SHP77 (cell line): ENCODE measurements at regions not wholly inside any gene's neighbourhood (a gene's known extent, or its start where the extent isn't known, plus 50 kb on each side); places are given as distances from the start of the nearest gene placed in this dataset.

Experiments used
- DNase-seq, 2 experiments: peaks; one replicate each; lab custom pipeline; 2025; lab: John Stamatoyannopoulos, UW

DNA sequence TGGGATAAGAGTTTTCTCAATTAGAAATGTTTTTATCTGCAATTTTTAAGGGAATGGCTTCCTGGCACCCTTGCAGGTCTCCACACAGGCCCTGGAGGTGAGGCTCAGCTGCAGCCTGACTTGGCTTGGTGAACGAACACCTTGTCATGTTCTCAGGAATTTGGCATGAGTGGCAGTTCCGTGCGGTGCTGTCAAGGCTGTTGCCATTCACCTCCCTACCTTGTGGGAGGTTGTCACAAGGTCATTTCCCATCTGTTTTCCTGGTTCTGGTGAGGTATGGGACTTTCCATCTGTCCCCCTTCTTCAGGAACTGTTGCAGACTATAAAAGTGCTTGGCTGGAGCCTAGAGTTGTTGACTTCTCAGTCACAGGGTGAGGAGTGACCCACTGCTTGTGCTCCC lies 82.9 kb downstream of the ELOVL4 start:
- no peak for DNase-seq

GRCh38 chr6:79864001-79864400 lies 83.4 kb downstream of the ELOVL4 start:
- no peak for DNase-seq

DNA sequence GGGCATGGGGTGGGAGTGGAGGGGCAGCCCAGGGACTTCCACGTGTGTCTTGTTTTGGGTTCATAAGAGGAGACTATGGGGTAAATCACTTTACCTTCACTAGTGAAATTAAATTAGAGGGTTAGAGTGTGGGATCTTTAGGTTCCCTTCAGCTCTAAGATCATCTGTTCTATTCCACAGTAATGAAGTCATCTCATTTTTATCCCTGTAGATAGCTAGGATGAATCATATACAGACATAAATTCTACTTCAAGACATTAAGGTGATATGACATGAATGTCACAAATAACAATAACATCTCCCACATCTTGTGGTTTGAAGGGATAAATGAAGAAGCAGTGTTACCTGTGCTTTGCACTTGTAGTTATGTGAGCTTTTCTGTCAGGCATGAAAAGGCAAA lies 83.8 kb downstream of the ELOVL4 start:
- DNase-seq: no peak

GRCh38 chr6:79862711-79863110 lies 84.6 kb downstream of the ELOVL4 start:
- no peak for DNase-seq

- no peak for DNase-seq
Observed at GRCh38 chr6:79862126-79862525, 85.2 kb downstream of the ELOVL4 start.

- no peak for DNase-seq
Observed at GRCh38 chr6:79861023-79861422, 86.3 kb downstream of the ELOVL4 start.

- DNase-seq: no peak
Observed at GRCh38 chr6:79847426-79847825, 99.9 kb downstream of the ELOVL4 start.

GRCh38 chr6:79842376-79843040 lies 104.8 kb downstream of the ELOVL4 start:
- DNase-seq: no peak

GRCh38 chr6:79841577-79842375 lies 105.6 kb downstream of the ELOVL4 start:
- DNase-seq: no peak

DNA sequence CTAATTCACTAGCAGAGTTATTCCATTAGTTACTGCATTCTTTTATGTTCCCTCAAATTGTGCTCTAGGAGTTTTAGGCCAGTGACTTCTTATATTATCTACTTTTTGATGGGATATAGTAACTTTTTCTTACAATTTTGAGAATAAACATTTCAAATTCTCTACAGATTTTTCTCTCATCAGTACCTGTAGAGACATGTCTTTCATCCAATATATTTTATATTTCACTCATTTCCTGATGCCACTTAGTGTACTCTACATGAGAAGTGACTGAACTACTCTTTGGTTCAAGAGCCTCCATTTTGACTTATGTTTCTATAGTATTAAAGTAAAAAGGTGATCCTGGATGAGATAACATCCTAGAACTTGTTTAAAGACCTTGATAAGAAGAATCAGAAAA lies 108.5 kb downstream of the ELOVL4 start:
- no peak for DNase-seq

GRCh38 chr6:79833964-79834284 lies 113.4 kb downstream of the ELOVL4 start:
- no peak for DNase-seq

- DNase-seq: no peak
Observed at GRCh38 chr6:79833264-79833963, 113.9 kb downstream of the ELOVL4 start.

DNA sequence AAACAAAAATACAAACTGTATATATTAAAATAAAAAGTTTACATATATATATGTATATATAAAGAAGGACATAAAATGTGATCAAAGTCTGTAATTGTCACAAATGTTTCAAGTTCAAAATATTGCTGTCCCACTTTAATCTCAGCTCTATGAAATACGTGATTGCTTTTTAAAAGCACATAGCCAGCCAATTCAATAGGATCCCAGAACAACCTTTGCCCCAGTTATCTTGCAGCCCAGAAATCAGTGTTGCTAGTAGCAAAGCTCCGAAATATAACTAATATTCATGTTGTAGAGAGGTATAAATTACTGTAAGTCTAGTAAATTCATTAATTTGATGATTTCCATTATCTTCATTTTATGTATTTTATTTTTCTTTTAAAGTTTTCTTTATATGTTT lies 114.6 kb downstream of the ELOVL4 start:
- no peak for DNase-seq

- no peak for DNase-seq
Observed at GRCh38 chr6:79824202-79824601, 123.2 kb downstream of the ELOVL4 start.

DNA sequence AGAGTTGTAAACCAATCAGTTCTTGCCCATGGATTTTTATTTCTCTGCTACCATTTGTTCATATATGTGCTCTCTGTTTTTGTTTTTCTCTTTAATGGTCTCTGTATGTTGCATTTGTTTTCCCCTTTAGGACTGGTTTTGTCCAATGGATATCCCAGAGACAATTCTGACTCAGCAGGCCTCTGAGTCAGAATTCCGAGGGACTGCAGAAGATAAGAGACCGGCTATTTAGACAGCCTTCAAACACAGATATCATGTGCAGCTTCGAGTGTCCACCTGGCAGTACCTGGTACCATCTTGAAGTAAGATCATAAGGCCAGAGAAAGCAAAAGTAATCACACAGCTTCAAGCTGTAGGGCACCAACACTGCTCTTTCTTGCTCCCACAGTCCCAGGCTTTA lies 125.5 kb downstream of the ELOVL4 start:
- DNase-seq: no peak

DNA sequence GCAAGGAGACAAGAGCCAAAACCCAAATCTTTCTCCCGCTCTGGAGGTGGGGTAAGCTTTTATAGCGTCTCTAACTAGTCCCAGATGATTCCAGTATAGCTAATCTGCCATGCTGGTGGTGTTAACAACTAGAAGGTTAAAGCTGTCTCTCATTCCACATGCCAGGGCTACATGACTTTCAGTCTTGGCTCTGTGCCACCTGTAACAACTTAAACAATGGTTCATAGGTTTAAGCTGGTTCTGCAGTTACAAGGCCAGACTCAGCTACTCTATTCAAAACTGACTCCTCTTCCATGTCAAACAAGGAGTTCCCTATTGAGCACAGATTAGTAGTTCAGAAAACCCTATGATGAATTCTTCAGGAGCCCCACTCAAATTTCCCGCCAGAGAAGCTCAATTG lies 128.9 kb downstream of the ELOVL4 start:
- DNase-seq: no peak

GRCh38 chr6:79814940-79815339 lies 132.4 kb downstream of the ELOVL4 start:
- no peak for DNase-seq

DNA sequence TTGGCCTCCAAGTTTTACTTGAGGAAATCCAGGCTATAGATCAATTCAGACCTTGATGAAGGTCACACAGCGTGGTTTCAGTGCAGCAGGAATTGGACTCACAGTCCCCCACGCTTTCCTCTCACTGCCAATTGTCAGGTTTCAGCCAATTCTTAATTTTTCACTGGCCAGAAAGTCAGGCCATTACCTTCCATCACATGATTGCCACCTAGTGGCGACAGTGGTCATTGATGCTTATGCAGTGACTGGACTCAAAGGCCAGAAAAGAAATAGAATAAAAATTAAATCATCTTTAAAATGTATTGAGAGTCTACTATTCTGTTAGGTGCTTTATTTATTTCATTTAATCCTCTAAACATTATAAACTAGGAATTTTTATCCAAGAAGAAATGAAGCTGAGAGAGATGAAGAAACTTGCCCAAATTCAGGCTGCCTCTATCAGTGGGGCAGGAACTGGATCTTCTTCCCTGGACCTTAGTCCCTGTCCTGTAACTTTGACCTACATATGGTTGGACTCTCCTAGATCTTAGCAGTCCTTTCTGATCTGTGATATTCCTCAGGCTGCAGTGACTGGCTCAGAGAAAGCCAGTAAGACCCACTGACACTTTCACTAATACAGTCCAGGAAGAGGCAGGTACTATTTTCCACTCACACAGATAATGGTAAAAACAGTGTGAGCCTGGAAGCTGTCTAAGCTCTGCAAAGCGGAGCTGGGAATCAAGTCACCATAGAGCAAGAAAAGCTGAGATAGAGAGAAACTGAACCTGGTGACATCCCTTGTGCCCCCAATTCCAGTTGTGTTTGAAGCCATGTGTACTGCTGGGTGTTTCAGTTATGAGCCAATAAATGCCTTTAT lies 133.3 kb downstream of the ELOVL4 start:
- peak; percentile 30 to 50 for DNase-seq

GRCh38 chr6:79813143-79813850 lies 134.1 kb downstream of the ELOVL4 start:
- DNase-seq: no peak

DNA sequence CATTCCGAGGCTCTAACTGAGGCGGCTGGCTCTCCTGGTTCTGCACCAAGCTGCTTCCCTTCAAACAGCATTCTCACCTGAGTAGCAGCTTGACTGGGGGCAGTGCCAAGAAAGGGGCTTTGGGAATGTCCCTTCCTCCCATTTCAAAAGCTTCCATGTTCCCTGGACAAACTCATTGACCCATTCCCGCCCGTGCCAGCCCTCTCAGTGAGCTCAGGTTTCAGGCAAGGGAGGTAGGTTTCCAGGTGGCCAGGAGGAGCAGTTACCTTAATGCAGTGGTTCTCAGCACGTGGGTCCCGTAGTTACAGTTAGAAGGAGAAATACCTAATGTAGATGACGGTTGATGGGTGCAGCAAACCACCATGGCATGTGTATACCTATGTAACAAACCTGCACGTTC lies 135.2 kb downstream of the ELOVL4 start:
- no peak for DNase-seq

GRCh38 chr6:79810871-79811270 lies 136.5 kb downstream of the ELOVL4 start:
- DNase-seq: no peak
